Effector CD8-positive, alpha-beta T cell (primary cell): ENCODE measurements at regions not wholly inside any gene's neighbourhood (a gene's known extent, or its start where the extent isn't known, plus 50 kb on each side); places are given as distances from the start of the nearest gene placed in this dataset.

Source experiments
- DNase-seq: peaks from one replicate; lab custom pipeline; 2025; lab: John Stamatoyannopoulos, UW

- DNase-seq: no peak
Measured at GRCh38 chr16:86040496-86040895, 141.5 kb downstream of the IRF8 start.

- no peak for DNase-seq
Measured at GRCh38 chr16:86041215-86041614, 142.3 kb downstream of the IRF8 start.

- no peak for DNase-seq
Measured at GRCh38 chr16:86041807-86042206, 142.8 kb downstream of the IRF8 start.

- no peak for DNase-seq
Measured at GRCh38 chr16:86042393-86042792, 143.4 kb downstream of the IRF8 start.

- no peak for DNase-seq
Measured at GRCh38 chr16:86042996-86043725, 144.2 kb downstream of the IRF8 start.

- peak; percentile 11 for DNase-seq
Measured at GRCh38 chr16:86044241-86044671, 145.3 kb downstream of the IRF8 start.

GRCh38 chr16:86044881-86045590, 146.1 kb downstream of the IRF8 start:
- DNase-seq: peak; percentile 24

- no peak for DNase-seq
Measured at GRCh38 chr16:86045591-86045971, 146.6 kb downstream of the IRF8 start.

- DNase-seq: no peak
Measured at GRCh38 chr16:86046026-86046425, 147.1 kb downstream of the IRF8 start.

- no peak for DNase-seq
Measured at GRCh38 chr16:86046667-86047270, 147.8 kb downstream of the IRF8 start.

GRCh38 chr16:86048221-86048620, 149.3 kb downstream of the IRF8 start:
- DNase-seq: no peak

- no peak for DNase-seq
Measured at GRCh38 chr16:86048882-86049585, 150.1 kb downstream of the IRF8 start.

GRCh38 chr16:86049641-86050040, 150.7 kb downstream of the IRF8 start:
- DNase-seq: no peak

- DNase-seq: no peak
Measured at GRCh38 chr16:86050111-86050510, 151.1 kb downstream of the IRF8 start.

GRCh38 chr16:86050591-86051367, 151.8 kb downstream of the IRF8 start:
- DNase-seq: no peak

GRCh38 chr16:86051368-86052114, 152.6 kb downstream of the IRF8 start:
- DNase-seq: no peak

- DNase-seq: no peak
Measured at GRCh38 chr16:86052115-86052670, 153.2 kb downstream of the IRF8 start.

GRCh38 chr16:86052926-86053325, 154.0 kb downstream of the IRF8 start:
- no peak for DNase-seq

- DNase-seq: no peak
Measured at GRCh38 chr16:86059253-86060171, 160.6 kb downstream of the IRF8 start.
